ENCODE measurements at regions not wholly inside any gene's neighbourhood (a gene's known extent, or its start where the extent isn't known, plus 50 kb on each side); places are given as distances from the start of the nearest gene placed in this dataset.

GRCh38 chr5:3933966-3934365 is 338.3 kb downstream of the IRX1 start:
- no peak for DNase-seq (ENCODE audit: low read depth in 4 of 4, low spot score in 3 of 4)

- DNase-seq (ENCODE audit: low read depth in 4 of 4, low spot score in 3 of 4): no peak
These were observed 348.2 kb downstream of the IRX1 start for GRCh38 chr5:3943859-3944258.

- DNase-seq (ENCODE audit: low read depth in 4 of 4, low spot score in 3 of 4): no peak
These were observed 349.3 kb downstream of the IRX1 start for GRCh38 chr5:3944930-3945329.

GRCh38 chr5:3948838-3949237 is 353.2 kb downstream of the IRX1 start:
- no peak for DNase-seq (ENCODE audit: low read depth in 4 of 4, low spot score in 3 of 4)

- DNase-seq (ENCODE audit: low read depth in 4 of 4, low spot score in 3 of 4): no peak
These were observed 358.6 kb downstream of the IRX1 start for GRCh38 chr5:3954199-3954598.

GRCh38 chr5:3954633-3955032 is 359.0 kb downstream of the IRX1 start:
- no peak for DNase-seq (ENCODE audit: low read depth in 4 of 4, low spot score in 3 of 4)

GRCh38 chr5:3957658-3958057 is 362.0 kb downstream of the IRX1 start:
- no peak for DNase-seq (ENCODE audit: low read depth in 4 of 4, low spot score in 3 of 4)

GRCh38 chr5:3958389-3958788 is 362.8 kb downstream of the IRX1 start:
- DNase-seq (ENCODE audit: low read depth in 4 of 4, low spot score in 3 of 4): no peak

- no peak for DNase-seq (ENCODE audit: low read depth in 4 of 4, low spot score in 3 of 4)
These were observed 366.5 kb downstream of the IRX1 start for GRCh38 chr5:3962113-3962512.

- no peak for DNase-seq (ENCODE audit: low read depth in 4 of 4, low spot score in 3 of 4)
These were observed 368.0 kb downstream of the IRX1 start for GRCh38 chr5:3963652-3964051.

GRCh38 chr5:3980156-3980555 is 384.5 kb downstream of the IRX1 start:
- DNase-seq (ENCODE audit: low read depth in 4 of 4, low spot score in 3 of 4): no peak

- DNase-seq (ENCODE audit: low read depth in 4 of 4, low spot score in 3 of 4): no peak
These were observed 392.2 kb downstream of the IRX1 start for GRCh38 chr5:3987867-3988266.

GRCh38 chr5:3993856-3994473 is 398.3 kb downstream of the IRX1 start:
- DNase-seq (ENCODE audit: low read depth in 4 of 4, low spot score in 3 of 4): no peak

- DNase-seq (ENCODE audit: low read depth in 4 of 4, low spot score in 3 of 4): no peak
These were observed 399.0 kb downstream of the IRX1 start for GRCh38 chr5:3994628-3995027.

- DNase-seq (ENCODE audit: low read depth in 4 of 4, low spot score in 3 of 4): no peak
These were observed 400.5 kb downstream of the IRX1 start for GRCh38 chr5:3995954-3996619.

- DNase-seq (ENCODE audit: low read depth in 4 of 4, low spot score in 3 of 4): peak; percentile 8 to 22 (median 14)
These were observed 401.2 kb downstream of the IRX1 start for GRCh38 chr5:3996707-3997336.

- DNase-seq (ENCODE audit: low read depth in 4 of 4, low spot score in 3 of 4): no peak
These were observed 402.0 kb downstream of the IRX1 start for GRCh38 chr5:3997670-3998069.

- DNase-seq (ENCODE audit: low read depth in 4 of 4, low spot score in 3 of 4): no peak
These were observed 404.3 kb downstream of the IRX1 start for GRCh38 chr5:3999929-4000328.

- DNase-seq (ENCODE audit: low read depth in 4 of 4, low spot score in 3 of 4): no peak
These were observed 405.4 kb downstream of the IRX1 start for GRCh38 chr5:4001004-4001403.

GRCh38 chr5:4001758-4002533 is 406.3 kb downstream of the IRX1 start:
- DNase-seq (ENCODE audit: low read depth in 4 of 4, low spot score in 3 of 4): no peak

- no peak for DNase-seq (ENCODE audit: low read depth in 4 of 4, low spot score in 3 of 4)
These were observed 409.7 kb downstream of the IRX1 start for GRCh38 chr5:4005335-4005734.
